ENCODE measurements at regions not wholly inside any gene's neighbourhood (a gene's known extent, or its start where the extent isn't known, plus 50 kb on each side); places are given as distances from the start of the nearest gene placed in this dataset.

DNA sequence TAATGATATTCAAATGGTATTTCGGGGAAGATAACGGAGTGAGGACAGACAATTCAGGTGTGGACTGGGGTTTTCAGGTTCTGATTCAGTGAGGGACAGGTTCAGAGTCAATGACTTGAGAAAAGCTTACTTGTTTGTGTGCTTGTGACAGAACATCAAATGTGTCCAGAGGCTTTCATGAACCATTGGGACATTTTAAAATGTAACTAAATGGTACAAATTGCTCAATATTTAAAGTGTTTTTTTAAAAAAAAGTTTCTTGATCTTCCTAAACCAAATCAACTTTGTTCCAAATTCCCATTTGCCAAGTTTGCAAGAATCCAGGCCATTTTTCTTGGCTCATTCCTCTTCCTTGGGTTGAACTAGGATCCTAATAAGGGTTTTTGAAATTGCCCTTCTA is 59.4 kb upstream of the BZW1 start:
- no peak for DNase-seq (ENCODE audit: low spot score)

DNA sequence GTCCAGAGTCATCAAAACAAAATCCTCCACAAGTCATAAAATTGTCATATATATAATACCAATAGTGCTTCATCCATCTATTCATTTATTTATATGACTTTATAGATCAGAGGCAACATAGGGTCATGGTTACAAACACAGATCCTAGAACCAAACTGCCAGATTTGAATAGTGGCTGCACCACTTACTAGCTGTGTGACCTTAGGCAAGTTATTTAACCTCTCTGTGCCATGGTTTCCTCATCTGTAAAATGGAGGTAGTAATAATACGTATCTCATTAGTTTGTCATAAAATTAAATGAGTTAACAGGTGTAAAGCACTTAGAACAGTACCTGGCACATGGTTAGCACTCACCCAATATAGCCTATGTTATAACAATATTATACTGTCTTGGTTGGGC is 58.9 kb upstream of the BZW1 start:
- DNase-seq (ENCODE audit: low spot score): no peak

DNA sequence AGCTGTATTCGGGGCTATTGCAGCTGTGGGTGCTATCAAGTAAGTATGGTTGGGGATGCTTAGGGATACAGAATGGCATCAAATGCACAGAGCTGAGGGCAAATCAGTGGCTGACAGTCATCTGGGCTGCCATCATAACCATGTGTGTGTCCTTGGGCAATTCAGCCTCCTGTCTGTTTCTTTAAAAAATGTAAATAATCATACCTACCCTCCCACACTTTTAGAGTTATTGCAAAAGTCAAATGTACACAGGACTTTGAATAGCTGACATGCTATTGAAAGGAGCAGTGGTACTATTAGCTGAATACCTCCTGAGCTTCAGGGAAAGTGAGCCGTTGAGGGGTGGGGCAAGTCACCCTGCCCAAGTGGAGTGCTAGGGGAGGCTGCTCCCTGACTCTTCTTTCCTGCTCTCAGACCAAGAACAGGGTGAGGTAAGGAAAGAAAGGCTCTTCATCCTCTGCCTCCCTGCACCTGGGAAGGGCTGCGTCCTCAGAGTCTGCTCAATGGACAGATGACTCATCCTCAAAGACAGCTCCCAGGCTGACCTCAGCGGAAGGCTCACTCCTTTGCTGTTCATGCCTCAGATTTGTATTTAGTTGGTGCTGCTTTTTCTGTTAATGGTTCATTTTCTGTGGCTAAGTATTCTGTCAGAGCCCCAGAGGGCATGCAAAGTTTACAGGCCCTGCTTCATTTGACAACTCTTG is 54.9 kb upstream of the BZW1 start:
- DNase-seq (ENCODE audit: low spot score): peak; percentile 88

DNA sequence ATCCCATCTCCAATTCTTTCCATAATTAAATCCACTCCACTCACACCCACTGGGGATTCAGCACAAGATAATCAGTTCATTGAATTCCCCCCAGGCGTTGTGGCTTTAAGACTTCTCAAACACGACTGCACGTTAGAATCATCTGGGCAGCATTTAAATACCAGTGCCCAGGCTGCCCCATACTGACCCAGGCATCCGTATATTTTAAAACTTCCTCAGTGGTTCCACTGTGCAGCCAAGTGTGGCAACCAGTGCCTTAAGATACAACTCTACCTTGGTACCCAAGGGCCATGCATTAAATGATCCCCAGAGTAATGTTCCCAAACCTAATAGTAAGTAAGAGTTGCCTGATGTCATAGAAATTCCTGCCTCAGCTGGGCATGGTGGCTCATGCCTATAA is 54.3 kb upstream of the BZW1 start:
- DNase-seq (ENCODE audit: low spot score): no peak

DNA sequence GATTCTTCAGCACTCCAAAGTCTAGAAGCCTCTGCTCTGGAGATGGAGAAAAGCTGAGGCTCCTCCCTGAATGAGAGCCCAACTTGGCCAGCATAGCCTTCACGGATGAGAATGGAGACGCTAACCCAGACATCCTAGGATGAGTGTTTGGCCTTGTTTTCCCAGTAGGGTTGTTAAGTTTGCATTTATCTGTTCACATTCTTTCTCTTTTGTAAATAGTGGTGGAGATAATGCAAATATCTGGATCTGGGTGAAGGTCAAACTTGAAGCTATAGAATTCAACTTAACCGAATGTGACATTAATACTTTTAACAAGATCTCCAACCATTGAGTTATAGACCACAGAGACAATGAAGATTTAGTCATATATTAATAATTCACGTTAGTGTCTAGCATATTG is 53.4 kb upstream of the BZW1 start:
- no peak for DNase-seq (ENCODE audit: low spot score)

DNA sequence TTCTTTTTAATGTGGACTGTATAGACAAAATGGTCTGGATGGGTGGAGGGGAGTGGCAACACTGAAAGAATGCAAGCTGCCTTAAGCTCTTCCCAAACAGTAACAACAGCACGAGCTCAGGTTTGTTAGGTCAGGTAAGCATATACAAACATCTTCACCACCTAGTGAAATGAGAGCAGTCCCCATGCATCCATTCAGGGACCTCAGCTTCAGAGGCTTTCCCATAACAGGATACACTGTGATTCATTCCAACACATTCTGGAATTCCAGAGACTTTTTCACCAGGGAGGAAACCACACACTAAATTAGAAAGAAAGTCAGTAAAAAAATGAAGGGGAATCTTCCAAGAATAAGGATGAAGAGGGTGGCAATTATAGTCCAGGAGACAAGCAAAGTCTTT is 50.4 kb upstream of the BZW1 start:
- peak; percentile 55 for DNase-seq (ENCODE audit: low spot score)
